Loucy (cell line): ENCODE measurements at regions not wholly inside any gene's neighbourhood (a gene's known extent, or its start where the extent isn't known, plus 50 kb on each side); places are given as distances from the start of the nearest gene placed in this dataset.

Source experiments
- H2AFZ ChIP-seq: fragments of 200-600 bp; sonication (generic); 2 replicates; pipeline ENCODE4 v1.6.0; 2016; ENCODE audit warnings: antibody characterized with exemption, mild to moderate bottlenecking, low read length, moderate library complexity
- H3F3A ChIP-seq: fragments of 200-600 bp; 2 replicates; pipeline ENCODE4 v1.6.0; 2016; ENCODE audit warnings: antibody characterized with exemption, low read depth, mild to moderate bottlenecking
- H3K27me3 ChIP-seq: fragments of 200-600 bp; sonication (generic); 2 replicates; pipeline ENCODE4 v1.6.1; 2014; ENCODE audit warnings: low read length, mild to moderate bottlenecking; ENCODE audit not compliant: insufficient read depth, poor library complexity, severe bottlenecking
- H3K36me3 ChIP-seq: fragments of 200-600 bp; sonication (generic); 2 replicates; pipeline ENCODE4 v1.6.1; 2016; ENCODE audit warnings: low read length; ENCODE audit not compliant: insufficient read depth
- H3K4me1 ChIP-seq: fragments of 200-600 bp; sonication (generic); 2 replicates; pipeline ENCODE4 v1.5.1; 2014; ENCODE audit warnings: low read length, mild to moderate bottlenecking; ENCODE audit not compliant: insufficient read depth, poor library complexity, severe bottlenecking
- H3K4me2 ChIP-seq: fragments of 200-600 bp; sonication (generic); 2 replicates; pipeline ENCODE4 v1.6.0; 2014; ENCODE audit warnings: antibody characterized with exemption, low read length, low read depth, mild to moderate bottlenecking; ENCODE audit not compliant: poor library complexity, severe bottlenecking
- H3K4me3 ChIP-seq: fragments of 200-600 bp; sonication (generic); 2 replicates; pipeline ENCODE4 v1.5.1; 2014; ENCODE audit warnings: low read length, mild to moderate bottlenecking, mixed read lengths; ENCODE audit not compliant: poor library complexity, severe bottlenecking
- H3K79me2 ChIP-seq: fragments of 200-600 bp; sonication (generic); 2 replicates; pipeline ENCODE4 v1.6.1; 2014; ENCODE audit warnings: low read length; ENCODE audit not compliant: insufficient read depth
- H3K9ac ChIP-seq: fragments of 200-600 bp; sonication (generic); 2 replicates; pipeline ENCODE4 v1.6.0; 2014; ENCODE audit warnings: mild to moderate bottlenecking, low read depth, low read length, moderate library complexity; ENCODE audit not compliant: poor library complexity, severe bottlenecking
- H3K9me2 ChIP-seq: fragments of 200-600 bp; sonication (generic); replicated peaks from 2 replicates; pipeline ENCODE4 v1.6.1; 2016; ENCODE audit warnings: low read depth, low read length, mixed read lengths
- H3K9me3 ChIP-seq: fragments of 200-600 bp; sonication (generic); 2 replicates; pipeline ENCODE4 v1.6.1; 2014; ENCODE audit warnings: mild to moderate bottlenecking, antibody characterized with exemption, low read length, low read depth; ENCODE audit not compliant: insufficient read depth
- H4K20me1 ChIP-seq: fragments of 200-600 bp; sonication (generic); 2 replicates; pipeline ENCODE4 v1.6.0; 2014; ENCODE audit warnings: antibody characterized with exemption, low read length, mild to moderate bottlenecking; ENCODE audit not compliant: insufficient read depth, poor library complexity, severe bottlenecking
- EZH2phosphoT487 ChIP-seq: fragments of 200-600 bp; IDR thresholded peaks from 2 replicates; pipeline ENCODE4 v1.6.1; 2018; ENCODE audit warnings: antibody characterized with exemption, mild to moderate bottlenecking, moderate library complexity, borderline replicate concordance
- TF ChIP-seq, protein P1 (sequence below): fragments of 200-600 bp; sonication (generic); conservative IDR thresholded peaks from 2 replicates; pipeline ENCODE4 v1.5.1; 2014; ENCODE audit warnings: mild to moderate bottlenecking, antibody characterized with exemption, low read length

DNA sequence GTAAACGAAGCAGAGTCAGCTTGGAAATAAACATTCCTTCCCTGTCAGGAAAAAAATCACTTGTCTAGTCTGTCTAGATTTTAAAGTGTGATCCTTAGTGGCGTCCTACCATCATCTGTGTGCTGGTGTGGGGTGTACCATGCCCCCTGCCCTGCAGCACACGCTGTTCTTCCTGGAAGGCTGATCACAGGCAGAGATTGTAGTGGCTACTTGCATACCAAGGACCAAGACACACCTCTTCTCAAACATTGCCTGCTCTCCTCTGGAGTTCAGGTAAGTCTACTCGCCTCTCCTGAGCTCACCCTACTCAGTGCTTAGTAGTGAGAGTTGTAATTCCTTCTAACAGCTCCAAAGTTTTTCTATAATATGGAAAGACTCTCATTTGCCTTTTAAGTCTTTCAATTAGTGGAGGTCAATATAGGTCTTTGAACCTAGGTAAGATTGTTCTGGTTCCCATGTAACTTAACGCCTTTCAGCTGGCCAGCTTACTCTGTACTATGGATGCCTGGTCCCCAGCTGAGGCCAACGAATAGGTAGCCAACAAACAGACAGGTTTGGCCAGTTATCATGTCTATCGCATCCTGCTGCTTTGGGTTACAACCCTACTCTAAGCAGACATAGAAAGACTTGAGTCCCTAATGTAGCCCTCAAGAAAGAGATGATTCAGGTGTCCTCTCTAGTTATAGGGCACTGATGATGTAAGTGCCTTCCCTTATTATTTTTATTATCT lies 55.4 kb downstream of the XCL1 start:
- Histone ChIP-seq H3K9ac (no peak overlapping the region), H3K4me2 (no peak overlapping the region), H3K9me2 (no peaks in the 10 kb centered on the region), H3K4me1 (no peaks in the 10 kb centered on the region), H3K27me3 (no peaks in the 10 kb centered on the region), H3K9me3 (no peaks in the 10 kb centered on the region), H3F3A (no peaks in the 10 kb centered on the region), H4K20me1 (no peaks in the 10 kb centered on the region), H3K79me2 (no peaks in the 10 kb centered on the region), H3K4me3 (no peak overlapping the region), H3K36me3 (no peaks in the 10 kb centered on the region), H2AFZ (no peak overlapping the region)
- TF ChIP-seq, protein P1, sequence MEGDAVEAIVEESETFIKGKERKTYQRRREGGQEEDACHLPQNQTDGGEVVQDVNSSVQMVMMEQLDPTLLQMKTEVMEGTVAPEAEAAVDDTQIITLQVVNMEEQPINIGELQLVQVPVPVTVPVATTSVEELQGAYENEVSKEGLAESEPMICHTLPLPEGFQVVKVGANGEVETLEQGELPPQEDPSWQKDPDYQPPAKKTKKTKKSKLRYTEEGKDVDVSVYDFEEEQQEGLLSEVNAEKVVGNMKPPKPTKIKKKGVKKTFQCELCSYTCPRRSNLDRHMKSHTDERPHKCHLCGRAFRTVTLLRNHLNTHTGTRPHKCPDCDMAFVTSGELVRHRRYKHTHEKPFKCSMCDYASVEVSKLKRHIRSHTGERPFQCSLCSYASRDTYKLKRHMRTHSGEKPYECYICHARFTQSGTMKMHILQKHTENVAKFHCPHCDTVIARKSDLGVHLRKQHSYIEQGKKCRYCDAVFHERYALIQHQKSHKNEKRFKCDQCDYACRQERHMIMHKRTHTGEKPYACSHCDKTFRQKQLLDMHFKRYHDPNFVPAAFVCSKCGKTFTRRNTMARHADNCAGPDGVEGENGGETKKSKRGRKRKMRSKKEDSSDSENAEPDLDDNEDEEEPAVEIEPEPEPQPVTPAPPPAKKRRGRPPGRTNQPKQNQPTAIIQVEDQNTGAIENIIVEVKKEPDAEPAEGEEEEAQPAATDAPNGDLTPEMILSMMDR = no peak
- no peak for TF ChIP-seq EZH2phosphoT487

DNA sequence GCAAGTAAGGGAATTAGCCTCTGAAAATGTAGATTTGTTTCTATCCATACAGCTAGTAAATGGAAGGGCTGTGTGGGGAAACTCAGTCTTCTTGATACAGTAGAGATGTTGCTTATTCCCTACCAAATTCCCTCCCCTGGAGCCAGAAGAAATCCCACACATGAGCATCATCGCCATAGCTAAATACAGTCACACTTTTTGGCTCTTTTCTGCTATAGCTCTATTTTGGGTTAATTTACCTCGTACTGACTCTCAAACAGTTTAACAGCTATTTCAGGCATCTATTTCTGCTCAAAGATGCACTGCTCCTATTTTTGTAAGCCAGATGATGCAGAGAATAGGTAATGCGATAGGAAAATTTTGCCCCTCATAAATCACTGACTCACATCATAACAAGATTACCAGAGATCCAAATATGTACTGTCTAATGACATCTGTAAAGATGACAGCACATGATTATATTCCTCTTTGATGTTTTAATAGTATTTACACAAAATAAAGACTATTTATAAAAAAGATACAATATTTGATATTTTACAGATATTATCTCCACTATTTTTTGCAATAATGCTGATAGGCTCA lies 58.6 kb downstream of the XCL1 start:
- H3K27me3 ChIP-seq = no peaks in the 10 kb centered on the region
- no peaks in the 10 kb centered on the region for H3K9me3 ChIP-seq
- no peak overlapping the region for H3K4me2 ChIP-seq
- no peaks in the 10 kb centered on the region for H3K4me1 ChIP-seq
- no peaks in the 10 kb centered on the region for H3K36me3 ChIP-seq
- no peaks in the 10 kb centered on the region for H3K79me2 ChIP-seq
- no peaks in the 10 kb centered on the region for H3K9me2 ChIP-seq
- H3F3A ChIP-seq = no peaks in the 10 kb centered on the region
- no peaks in the 10 kb centered on the region for H4K20me1 ChIP-seq
- H3K4me3 ChIP-seq = no peak overlapping the region
- no peak for TF ChIP-seq EZH2phosphoT487
- TF ChIP-seq, protein P1 = no peak
- H3K9ac ChIP-seq = no peak overlapping the region
- H2AFZ ChIP-seq = no peak overlapping the region

DNA sequence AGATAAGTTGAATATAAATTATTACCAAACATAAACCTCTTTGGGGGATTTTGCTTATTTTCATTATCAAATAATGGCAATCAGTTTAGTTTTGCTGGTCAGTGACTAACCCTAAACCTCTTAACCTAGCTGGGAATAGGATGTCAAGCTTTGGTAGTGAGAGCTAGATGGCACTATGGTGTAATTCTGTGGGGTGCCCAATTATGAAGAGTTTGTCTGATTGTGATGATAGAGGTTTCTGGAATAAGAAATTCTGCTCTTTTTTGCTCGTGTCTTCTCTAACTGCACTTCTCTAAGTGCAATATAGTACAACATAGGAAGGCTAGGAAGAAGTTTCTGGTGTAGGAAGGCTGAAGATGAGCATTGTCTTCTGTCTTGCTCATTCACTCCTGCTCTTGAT lies 59.8 kb downstream of the XCL1 start:
- no peaks in the 10 kb centered on the region for H3K36me3 ChIP-seq
- H3K4me3 ChIP-seq = no peak overlapping the region
- no peak overlapping the region for H3K9ac ChIP-seq
- H3F3A ChIP-seq = no peaks in the 10 kb centered on the region
- H3K79me2 ChIP-seq = no peaks in the 10 kb centered on the region
- no peaks in the 10 kb centered on the region for H3K27me3 ChIP-seq
- no peaks in the 10 kb centered on the region for H3K9me2 ChIP-seq
- no peaks in the 10 kb centered on the region for H3K9me3 ChIP-seq
- peak overlapping the region; percentile 63; the same call in 1 of the 2 replicates for H2AFZ ChIP-seq
- H3K4me2 ChIP-seq = no peak overlapping the region
- no peaks in the 10 kb centered on the region for H3K4me1 ChIP-seq
- TF ChIP-seq EZH2phosphoT487 = no peak
- TF ChIP-seq, protein P1 = peak; percentile 44; the same call in 1 of the 2 replicates
- no peaks in the 10 kb centered on the region for H4K20me1 ChIP-seq
